ENCODE measurements at regions not wholly inside any gene's neighbourhood (a gene's known extent, or its start where the extent isn't known, plus 50 kb on each side); places are given as distances from the start of the nearest gene placed in this dataset.
A peak's percentile ranks its signal among the peaks of the same experiment; 100 is the strongest.

DNA sequence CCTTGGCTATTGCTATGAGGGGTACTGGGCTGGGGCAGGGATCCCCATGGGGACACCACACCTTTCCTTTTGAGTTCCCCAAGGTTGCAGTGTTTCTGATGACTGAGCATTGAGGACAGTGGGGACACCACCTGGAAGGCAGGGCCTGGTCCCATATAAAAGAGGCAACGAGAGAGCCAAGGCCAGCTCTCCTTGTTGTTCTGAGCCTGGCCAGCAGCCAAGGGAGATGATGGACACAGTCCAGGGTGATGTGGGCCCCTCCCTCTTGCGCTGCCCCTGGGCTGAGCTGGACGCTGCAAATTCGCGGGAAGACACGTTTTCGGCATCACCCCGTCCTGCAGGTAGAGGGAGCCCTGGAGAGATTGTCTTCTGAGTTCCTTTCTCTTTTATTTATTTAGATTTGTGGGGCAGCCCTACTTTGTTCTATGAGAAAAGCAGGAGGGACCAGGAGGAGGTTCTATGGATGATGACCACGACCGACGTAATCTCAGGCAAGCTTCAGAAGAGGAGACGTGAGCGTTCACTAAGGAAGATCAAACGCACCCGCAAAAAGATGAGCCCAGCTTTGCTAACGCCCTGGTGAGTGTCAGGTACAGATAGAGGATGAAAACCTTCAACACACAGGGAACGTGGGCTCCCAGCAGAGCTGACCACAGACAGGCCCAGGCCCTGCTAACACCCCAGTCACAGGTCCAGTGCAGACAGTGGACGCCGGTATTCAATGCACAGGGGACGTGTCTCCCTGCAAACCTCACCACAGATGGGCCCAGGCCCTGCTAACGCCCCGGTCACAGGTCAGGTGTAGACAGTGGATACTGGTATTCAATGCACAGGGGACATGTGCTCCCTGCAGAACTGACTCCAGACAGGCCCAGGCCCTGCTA is 97.4 kb downstream of the SHOX start:
- no peaks in the 10 kb centered on the region for H3K4me1 ChIP-seq (ENCODE audit: insufficient read depth, low read length, poor library complexity, severe bottlenecking)
- no peak overlapping the region for H3K4me2 ChIP-seq (ENCODE audit: low read depth, low read length, poor library complexity, severe bottlenecking)
- TF ChIP-seq, protein P1, sequence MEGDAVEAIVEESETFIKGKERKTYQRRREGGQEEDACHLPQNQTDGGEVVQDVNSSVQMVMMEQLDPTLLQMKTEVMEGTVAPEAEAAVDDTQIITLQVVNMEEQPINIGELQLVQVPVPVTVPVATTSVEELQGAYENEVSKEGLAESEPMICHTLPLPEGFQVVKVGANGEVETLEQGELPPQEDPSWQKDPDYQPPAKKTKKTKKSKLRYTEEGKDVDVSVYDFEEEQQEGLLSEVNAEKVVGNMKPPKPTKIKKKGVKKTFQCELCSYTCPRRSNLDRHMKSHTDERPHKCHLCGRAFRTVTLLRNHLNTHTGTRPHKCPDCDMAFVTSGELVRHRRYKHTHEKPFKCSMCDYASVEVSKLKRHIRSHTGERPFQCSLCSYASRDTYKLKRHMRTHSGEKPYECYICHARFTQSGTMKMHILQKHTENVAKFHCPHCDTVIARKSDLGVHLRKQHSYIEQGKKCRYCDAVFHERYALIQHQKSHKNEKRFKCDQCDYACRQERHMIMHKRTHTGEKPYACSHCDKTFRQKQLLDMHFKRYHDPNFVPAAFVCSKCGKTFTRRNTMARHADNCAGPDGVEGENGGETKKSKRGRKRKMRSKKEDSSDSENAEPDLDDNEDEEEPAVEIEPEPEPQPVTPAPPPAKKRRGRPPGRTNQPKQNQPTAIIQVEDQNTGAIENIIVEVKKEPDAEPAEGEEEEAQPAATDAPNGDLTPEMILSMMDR (conservative IDR thresholded peaks at IDR 0.05; ENCODE audit: low read length): peak; percentile 45
- TF ChIP-seq EZH2phosphoT487 (IDR thresholded peaks at IDR 0.05; ENCODE audit: borderline replicate concordance): no peak
- no peaks in the 10 kb centered on the region for H3F3A ChIP-seq (ENCODE audit: low read depth)
- no peak overlapping the region for H3K4me3 ChIP-seq (ENCODE audit: low read length, poor library complexity, severe bottlenecking)
- H2AFZ ChIP-seq (ENCODE audit: low read length): no peak overlapping the region
- H4K20me1 ChIP-seq (ENCODE audit: insufficient read depth, low read length, poor library complexity, severe bottlenecking): no peaks in the 10 kb centered on the region
- no peaks in the 10 kb centered on the region for H3K36me3 ChIP-seq (ENCODE audit: insufficient read depth, low read length)
- no peak overlapping the region for H3K9ac ChIP-seq (ENCODE audit: low read depth, low read length, poor library complexity, severe bottlenecking)
- no peaks in the 10 kb centered on the region for H3K27me3 ChIP-seq (ENCODE audit: insufficient read depth, low read length, poor library complexity, severe bottlenecking)
- H3K79me2 ChIP-seq (ENCODE audit: insufficient read depth, low read length): no peaks in the 10 kb centered on the region
- H3K9me2 ChIP-seq (replicated peaks; ENCODE audit: low read depth, low read length): no peaks in the 10 kb centered on the region
- H3K9me3 ChIP-seq (ENCODE audit: insufficient read depth, low read depth, low read length): no peaks in the 10 kb centered on the region

DNA sequence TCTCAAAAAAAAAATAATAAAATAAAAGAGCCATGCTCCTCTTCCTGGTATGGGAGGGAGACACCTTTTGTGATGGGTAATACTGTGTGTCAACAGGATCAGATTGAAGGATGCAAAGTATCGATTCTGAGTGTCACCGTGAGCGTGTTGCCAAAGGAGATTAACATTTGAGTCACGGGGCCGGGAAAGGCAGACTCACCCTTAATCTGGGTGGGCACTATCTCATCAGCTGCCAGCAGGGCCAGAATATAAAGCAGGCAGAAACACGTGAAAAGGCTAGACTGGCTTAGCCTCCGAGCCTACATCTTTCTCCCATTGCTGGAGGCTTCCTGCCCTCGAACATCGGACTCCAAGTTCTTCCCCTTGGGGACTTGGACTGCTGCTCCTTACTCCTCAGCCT is 95.4 kb downstream of the SHOX start:
- no peak for TF ChIP-seq EZH2phosphoT487 (IDR thresholded peaks at IDR 0.05; ENCODE audit: borderline replicate concordance)
- TF ChIP-seq, protein P1 (conservative IDR thresholded peaks at IDR 0.05; ENCODE audit: low read length): no peak
- Histone ChIP-seq H3K27me3 (ENCODE audit: insufficient read depth, low read length, poor library complexity, severe bottlenecking) (no peaks in the 10 kb centered on the region), H3K9me3 (ENCODE audit: insufficient read depth, low read depth, low read length) (no peaks in the 10 kb centered on the region), H3K9me2 (replicated peaks; ENCODE audit: low read depth, low read length) (no peaks in the 10 kb centered on the region), H3K4me1 (ENCODE audit: insufficient read depth, low read length, poor library complexity, severe bottlenecking) (no peaks in the 10 kb centered on the region), H3K4me3 (ENCODE audit: low read length, poor library complexity, severe bottlenecking) (no peak overlapping the region), H2AFZ (ENCODE audit: low read length) (no peak overlapping the region), H4K20me1 (ENCODE audit: insufficient read depth, low read length, poor library complexity, severe bottlenecking) (no peaks in the 10 kb centered on the region), H3K4me2 (ENCODE audit: low read depth, low read length, poor library complexity, severe bottlenecking) (no peak overlapping the region), H3K9ac (ENCODE audit: low read depth, low read length, poor library complexity, severe bottlenecking) (no peak overlapping the region), H3K79me2 (ENCODE audit: insufficient read depth, low read length) (no peaks in the 10 kb centered on the region), H3K36me3 (ENCODE audit: insufficient read depth, low read length) (no peaks in the 10 kb centered on the region), H3F3A (ENCODE audit: low read depth) (no peaks in the 10 kb centered on the region)

DNA sequence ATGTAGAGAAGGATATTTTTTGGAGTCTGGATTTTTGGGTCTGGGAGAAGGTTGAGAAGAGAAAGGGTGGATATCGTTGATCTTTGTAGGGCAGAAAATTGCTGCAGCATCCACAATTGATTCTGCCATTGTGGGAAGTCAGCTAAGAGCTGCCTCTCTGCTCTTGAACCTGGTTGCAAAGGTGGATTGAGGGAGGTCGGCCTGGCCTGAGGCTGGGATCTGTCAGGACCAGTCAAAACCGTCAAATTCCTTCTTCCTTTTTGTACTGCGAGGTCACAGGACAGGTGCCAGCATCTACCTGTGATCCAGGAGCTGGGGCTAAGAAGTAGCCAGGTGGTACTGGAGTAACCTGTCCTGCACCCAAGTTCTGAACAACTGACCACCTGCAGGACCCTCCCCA is 93.7 kb downstream of the SHOX start:
- H2AFZ ChIP-seq (ENCODE audit: low read length): no peak overlapping the region
- H3K4me2 ChIP-seq (ENCODE audit: low read depth, low read length, poor library complexity, severe bottlenecking): no peak overlapping the region
- H3K36me3 ChIP-seq (ENCODE audit: insufficient read depth, low read length): no peaks in the 10 kb centered on the region
- no peaks in the 10 kb centered on the region for H3K27me3 ChIP-seq (ENCODE audit: insufficient read depth, low read length, poor library complexity, severe bottlenecking)
- no peak overlapping the region for H3K4me3 ChIP-seq (ENCODE audit: low read length, poor library complexity, severe bottlenecking)
- no peaks in the 10 kb centered on the region for H3K9me2 ChIP-seq (replicated peaks; ENCODE audit: low read depth, low read length)
- H3F3A ChIP-seq (ENCODE audit: low read depth): no peaks in the 10 kb centered on the region
- no peak overlapping the region for H3K9ac ChIP-seq (ENCODE audit: low read depth, low read length, poor library complexity, severe bottlenecking)
- H3K9me3 ChIP-seq (ENCODE audit: insufficient read depth, low read depth, low read length): no peaks in the 10 kb centered on the region
- TF ChIP-seq, protein P1 (conservative IDR thresholded peaks at IDR 0.05; ENCODE audit: low read length): no peak
- TF ChIP-seq EZH2phosphoT487 (IDR thresholded peaks at IDR 0.05; ENCODE audit: borderline replicate concordance): no peak
- H3K4me1 ChIP-seq (ENCODE audit: insufficient read depth, low read length, poor library complexity, severe bottlenecking): no peaks in the 10 kb centered on the region
- no peaks in the 10 kb centered on the region for H4K20me1 ChIP-seq (ENCODE audit: insufficient read depth, low read length, poor library complexity, severe bottlenecking)
- no peaks in the 10 kb centered on the region for H3K79me2 ChIP-seq (ENCODE audit: insufficient read depth, low read length)

All from Loucy (cell line).